OCI-LY3 (cell line): ENCODE measurements at regions not wholly inside any gene's neighbourhood (a gene's known extent, or its start where the extent isn't known, plus 50 kb on each side); places are given as distances from the start of the nearest gene placed in this dataset.

Experiments used
- H2AFZ ChIP-seq: fragments of 200-600, 300-600 bp; shearing (Covaris generic); 2 replicates; pipeline ENCODE4 v1.6.0; 2014; ENCODE audit warnings: antibody characterized with exemption, low read depth, low read length
- H3K27ac ChIP-seq: fragments of 200-600, 300-600 bp; sonication (generic); 2 replicates; pipeline ENCODE4 v1.5.1; 2014; ENCODE audit warnings: mild to moderate bottlenecking, low read length, moderate library complexity, mixed read lengths
- H3K27me3 ChIP-seq: fragments of 200-600, 300-600 bp; sonication (generic); 2 replicates; pipeline ENCODE4 v1.6.1; 2014; ENCODE audit warnings: low read depth, low read length, mixed read lengths
- H3K36me3 ChIP-seq: fragments of 200-600, 300-600 bp; sonication (generic); replicated peaks from 2 replicates; pipeline ENCODE3; 2014; ENCODE audit warnings: low read depth, low read length, mixed read lengths
- H3K4me1 ChIP-seq: fragments of 300-600, 200-600 bp; sonication (generic); 2 replicates; pipeline ENCODE4 v1.6.1; 2014; ENCODE audit warnings: low read length, mixed read lengths
- H3K4me2 ChIP-seq: fragments of 200-600, 300-600 bp; sonication (generic); 2 replicates; pipeline ENCODE4 v1.6.1; 2014; ENCODE audit warnings: low read length, mixed read lengths
- H3K4me3 ChIP-seq: fragments of 300-600, 200-600 bp; sonication (generic); 2 replicates; pipeline ENCODE4 v1.5.1; 2014; ENCODE audit warnings: antibody characterized with exemption, mild to moderate bottlenecking, low read length, moderate library complexity
- H3K79me2 ChIP-seq: fragments of 300-600, 200-600 bp; shearing (Covaris generic); 2 replicates; pipeline ENCODE4 v1.6.1; 2014; ENCODE audit warnings: mild to moderate bottlenecking, low read length, mixed read lengths
- H3K9ac ChIP-seq: fragments of 300-600, 200-600 bp; shearing (Covaris generic); 2 replicates; pipeline ENCODE4 v1.6.0; 2014; ENCODE audit warnings: mild to moderate bottlenecking, low read length, moderate library complexity
- H3K9me3 ChIP-seq: fragments of 200-600, 300-600 bp; shearing (Covaris generic); 2 replicates; pipeline ENCODE4 v1.6.1; 2014; ENCODE audit warnings: low read length, mixed read lengths; ENCODE audit not compliant: insufficient read depth
- H4K20me1 ChIP-seq: fragments of 200-600, 300-600 bp; sonication (generic); 2 replicates; pipeline ENCODE4 v1.6.1; 2016; ENCODE audit warnings: low read length, mixed read lengths; ENCODE audit not compliant: insufficient read depth
- CTCF ChIP-seq: fragments of 200-600, 300-600 bp; sonication (generic); IDR thresholded peaks from 2 replicates; pipeline ENCODE4 v1.5.1; 2014; ENCODE audit warnings: antibody characterized with exemption, low read length, low read depth
- EZH2phosphoT487 ChIP-seq: fragments of 200-600 bp; shearing (Covaris generic); IDR thresholded peaks from 2 replicates; pipeline ENCODE4 v1.6.1; 2018; ENCODE audit warnings: antibody characterized with exemption, mixed run types, low read depth

GRCh38 chr12:88781909-88782308, 201.6 kb upstream of the KITLG start:
- H3K9me3 ChIP-seq: no peaks in the 10 kb centered on the region

GRCh38 chr12:88778064-88778463, 197.8 kb upstream of the KITLG start:
- Histone ChIP-seq H3K27me3 (no peaks in the 10 kb centered on the region), H3K4me1 (no peaks in the 10 kb centered on the region), H3K79me2 (no peaks in the 10 kb centered on the region), H3K9ac (no peak overlapping the region), H2AFZ (no peak overlapping the region), H3K36me3 (no peaks in the 10 kb centered on the region), H3K4me2 (no peak overlapping the region), H3K9me3 (no peaks in the 10 kb centered on the region), H3K27ac (no peak overlapping the region), H3K4me3 (no peak overlapping the region), H4K20me1 (no peaks in the 10 kb centered on the region)
- TF ChIP-seq CTCF (no peak), EZH2phosphoT487 (no peak)

More at GRCh38 chr12:88781909-88782308, 201.6 kb upstream of the KITLG start:
- no peaks in the 10 kb centered on the region for H3K4me1 ChIP-seq
- no peak overlapping the region for H3K4me2 ChIP-seq
- no peaks in the 10 kb centered on the region for H3K27me3 ChIP-seq
- H3K79me2 ChIP-seq: no peaks in the 10 kb centered on the region
- no peaks in the 10 kb centered on the region for H3K36me3 ChIP-seq
- no peak overlapping the region for H3K4me3 ChIP-seq
- H2AFZ ChIP-seq: no peak overlapping the region
- H4K20me1 ChIP-seq: no peaks in the 10 kb centered on the region
- H3K27ac ChIP-seq: no peak overlapping the region
- no peak for TF ChIP-seq EZH2phosphoT487
- no peak for TF ChIP-seq CTCF
- no peak overlapping the region for H3K9ac ChIP-seq

- no peaks in the 10 kb centered on the region for H4K20me1 ChIP-seq
- H3K36me3 ChIP-seq: no peaks in the 10 kb centered on the region
- H3K27me3 ChIP-seq: no peaks in the 10 kb centered on the region
- no peak overlapping the region for H3K4me2 ChIP-seq
- no peak overlapping the region for H2AFZ ChIP-seq
- H3K79me2 ChIP-seq: no peaks in the 10 kb centered on the region
- no peak overlapping the region for H3K4me3 ChIP-seq
- H3K9ac ChIP-seq: no peak overlapping the region
- no peaks in the 10 kb centered on the region for H3K9me3 ChIP-seq
- no peaks in the 10 kb centered on the region for H3K4me1 ChIP-seq
- H3K27ac ChIP-seq: no peak overlapping the region
- TF ChIP-seq EZH2phosphoT487: no peak
- no peak for TF ChIP-seq CTCF
These were observed 195.5 kb upstream of the KITLG start for GRCh38 chr12:88775742-88776151.

- no peaks in the 10 kb centered on the region for H3K79me2 ChIP-seq
- H3K4me3 ChIP-seq: no peak overlapping the region
- H3K27ac ChIP-seq: no peak overlapping the region
- H3K9ac ChIP-seq: no peak overlapping the region
- H2AFZ ChIP-seq: no peak overlapping the region
- no peaks in the 10 kb centered on the region for H3K4me1 ChIP-seq
- H3K9me3 ChIP-seq: no peaks in the 10 kb centered on the region
- no peaks in the 10 kb centered on the region for H3K27me3 ChIP-seq
- no peaks in the 10 kb centered on the region for H3K36me3 ChIP-seq
- no peaks in the 10 kb centered on the region for H4K20me1 ChIP-seq
- no peak for TF ChIP-seq EZH2phosphoT487
- TF ChIP-seq CTCF: no peak
- no peak overlapping the region for H3K4me2 ChIP-seq
These were observed 187.4 kb upstream of the KITLG start for GRCh38 chr12:88767699-88768098.
